ENCODE measurements at regions not wholly inside any gene's neighbourhood (a gene's known extent, or its start where the extent isn't known, plus 50 kb on each side); places are given as distances from the start of the nearest gene placed in this dataset.

DNA sequence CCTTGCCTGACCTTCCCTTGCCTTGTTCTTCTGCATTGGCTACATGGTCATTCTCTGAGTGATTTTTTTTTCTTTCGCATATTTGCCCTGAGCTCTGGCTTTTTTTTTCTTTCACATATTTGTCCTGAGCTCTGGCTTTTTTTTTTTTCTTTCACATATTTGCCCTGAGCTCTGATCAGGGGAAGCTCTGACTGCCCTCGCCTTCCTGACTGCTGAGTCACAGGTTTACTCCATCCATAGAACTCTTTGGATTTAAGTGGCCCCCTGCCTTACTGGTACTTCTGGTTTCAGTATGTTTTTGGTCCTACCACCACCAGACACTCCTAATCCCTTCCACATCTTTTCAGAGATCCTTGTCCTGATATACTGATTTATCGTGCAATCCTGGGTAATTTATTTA lies 201.1 kb downstream of the OGFRL1 start:
- TF ChIP-seq CTCF (tag by site-specific recombination; IDR thresholded peaks at IDR 0.05) (no peak), KLF16 (tag by site-specific recombination; IDR thresholded peaks at IDR 0.05) (no peak), SP2 (tag by site-specific recombination; IDR thresholded peaks at IDR 0.05) (no peak)
